T-helper 2 cell treated with Interferon-gamma antibody and Interleukin-4, amounts not matched to agents 5 μg/mL and 100 μg/mL, for 36 hours (primary cell): ENCODE measurements at regions not wholly inside any gene's neighbourhood (a gene's known extent, or its start where the extent isn't known, plus 50 kb on each side); places are given as distances from the start of the nearest gene placed in this dataset.
"Not testable (repeated sequence)": the region's sequence is repeated elsewhere in the genome, so short reads cannot be mapped to it uniquely, and the experiment has no call there.

Source experiments
- DNase-seq: peaks from one replicate; pipeline ENCODE4 v3.0.0; 2021; ENCODE audit warnings: low spot score
- H3K27ac Mint-ChIP-seq: one replicate; pipeline ENCODE4 v1.8.0; 2021; ENCODE audit warnings: mild to moderate bottlenecking, mixed read lengths
- H3K27me3 Mint-ChIP-seq: one replicate; pipeline ENCODE4 v1.8.0; 2021; ENCODE audit warnings: low read depth, mixed read lengths
- H3K36me3 Mint-ChIP-seq: one replicate; pipeline ENCODE4 v1.8.0; 2021; ENCODE audit warnings: low read depth, mixed read lengths
- H3K4me1 Mint-ChIP-seq: one replicate; pipeline ENCODE4 v1.8.0; 2021; ENCODE audit warnings: low read depth, mixed read lengths
- H3K4me3 Mint-ChIP-seq: one replicate; pipeline ENCODE4 v1.8.0; 2022; ENCODE audit warnings: mild to moderate bottlenecking, moderate library complexity, mixed read lengths
- H3K9me3 Mint-ChIP-seq: one replicate; pipeline ENCODE4 v1.8.0; 2021; ENCODE audit warnings: mixed read lengths

DNA sequence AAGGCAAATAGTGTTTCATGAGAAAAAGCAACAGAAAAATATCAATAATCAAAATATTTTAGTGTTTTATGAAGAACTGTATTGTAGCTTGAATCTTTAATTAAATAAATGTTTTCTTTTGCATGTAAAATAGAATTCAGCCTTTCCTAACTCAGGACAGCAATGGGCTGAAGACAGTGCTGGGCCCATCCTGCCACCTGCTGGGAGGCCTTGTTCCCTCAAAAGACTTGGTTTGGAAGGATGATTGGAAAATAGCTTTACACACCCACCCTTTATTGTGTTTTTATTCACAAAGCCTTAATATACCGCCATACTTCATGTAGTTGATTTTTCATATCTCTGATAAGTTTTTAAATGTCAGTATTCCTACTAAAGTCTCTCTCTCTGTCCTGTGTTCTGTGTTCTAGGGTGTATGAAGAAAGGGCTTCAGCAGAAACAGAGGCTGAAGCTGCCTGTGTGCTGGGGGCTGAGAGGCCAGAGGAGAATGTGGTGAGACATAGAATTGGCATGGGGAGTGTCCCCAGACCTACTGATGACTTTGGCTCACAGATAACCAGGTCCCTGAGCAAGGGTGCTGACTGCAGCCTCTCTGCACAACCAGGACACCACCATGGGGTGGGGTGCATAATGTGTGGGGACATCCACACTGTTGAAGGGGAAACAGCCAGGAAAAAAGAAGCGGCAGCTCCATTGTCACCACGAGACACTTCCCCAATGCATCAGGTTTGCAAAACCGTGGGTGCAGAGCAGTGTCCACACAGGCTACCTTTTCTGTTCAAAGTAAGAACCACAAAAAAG lies 286.0 kb upstream of the WSB1 start:
- H3K27ac Mint-ChIP-seq, H3K4me3 Mint-ChIP-seq, H3K27me3 Mint-ChIP-seq, H3K4me1 Mint-ChIP-seq, DNase-seq, H3K36me3 Mint-ChIP-seq: not testable (repeated sequence)
- peaks cover 11% of the 10 kb centered on the region for H3K9me3 Mint-ChIP-seq

DNA sequence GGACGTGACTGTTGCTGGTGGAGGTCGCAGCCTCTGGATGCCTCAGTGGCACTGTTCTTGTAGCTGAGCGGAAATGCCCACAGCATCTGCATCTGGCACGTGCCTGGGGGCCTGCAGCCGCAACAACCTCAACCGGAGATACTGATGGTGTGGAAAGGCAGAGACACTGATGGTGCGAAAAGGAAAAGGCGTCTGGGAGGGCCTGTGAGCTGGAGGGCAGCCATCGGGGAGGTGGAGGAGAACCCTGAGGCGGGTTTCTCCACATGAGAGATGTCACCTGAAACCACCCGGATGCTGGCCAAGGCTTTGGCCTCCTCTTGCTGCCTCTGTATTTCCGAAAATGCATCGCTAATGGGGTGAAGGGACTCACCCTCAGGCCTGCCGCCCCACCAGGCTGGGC lies 284.8 kb upstream of the WSB1 start:
- no peak overlapping the region for H3K27ac Mint-ChIP-seq
- H3K9me3 Mint-ChIP-seq = peaks cover 11% of the 10 kb centered on the region
- DNase-seq = no peak
- H3K4me3 Mint-ChIP-seq = no peak overlapping the region
- no peaks in the 10 kb centered on the region for H3K36me3 Mint-ChIP-seq
- H3K4me1 Mint-ChIP-seq = no peaks in the 10 kb centered on the region
- no peaks in the 10 kb centered on the region for H3K27me3 Mint-ChIP-seq

DNA sequence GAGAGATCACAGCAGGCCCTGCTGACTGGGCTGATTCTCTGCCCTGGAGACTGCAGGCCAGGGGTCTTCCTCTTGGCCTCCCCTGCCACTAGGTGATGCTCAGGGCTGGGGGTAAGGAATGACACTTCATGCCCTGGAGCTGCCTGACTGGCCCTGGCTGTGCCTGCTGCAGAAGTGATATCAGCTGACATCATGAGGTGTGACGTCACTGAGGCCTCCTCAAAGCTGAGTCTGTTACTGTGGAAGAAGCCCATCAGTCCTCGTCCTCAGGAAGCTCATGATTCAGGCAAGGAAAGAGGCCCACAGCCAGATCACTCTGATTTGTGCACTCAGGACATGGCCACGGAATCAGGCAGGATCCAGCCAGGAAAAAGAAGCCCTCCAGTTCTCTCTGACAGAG lies 283.8 kb upstream of the WSB1 start:
- H3K9me3 Mint-ChIP-seq = peaks cover 11% of the 10 kb centered on the region

DNA sequence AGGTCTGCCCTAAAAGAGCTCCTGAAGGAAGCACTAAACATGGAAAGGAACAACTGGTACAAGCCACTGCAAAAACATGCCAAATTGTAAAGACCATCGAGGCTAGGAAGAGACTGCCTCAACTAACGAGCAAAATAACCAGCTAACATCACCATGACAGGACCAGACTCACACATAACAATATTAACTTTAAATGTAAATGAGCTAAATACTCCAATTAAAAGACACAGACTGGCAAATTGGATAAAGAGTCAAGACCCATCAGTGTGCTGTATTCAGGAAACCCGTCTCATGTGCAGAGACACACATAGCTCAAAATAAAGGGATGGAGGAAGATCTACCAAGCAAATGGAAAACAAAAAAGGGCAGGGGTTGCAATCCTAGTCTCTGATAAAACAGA lies 263.4 kb upstream of the WSB1 start:
- H3K36me3 Mint-ChIP-seq, DNase-seq, H3K27ac Mint-ChIP-seq, H3K27me3 Mint-ChIP-seq, H3K4me3 Mint-ChIP-seq, H3K4me1 Mint-ChIP-seq: not testable (repeated sequence)
- peaks cover 16% of the 10 kb centered on the region for H3K9me3 Mint-ChIP-seq

More for the DNA sequence above, 283.8 kb upstream of the WSB1 start:
- H3K4me1 Mint-ChIP-seq, H3K27ac Mint-ChIP-seq, DNase-seq, H3K27me3 Mint-ChIP-seq, H3K4me3 Mint-ChIP-seq, H3K36me3 Mint-ChIP-seq: not testable (repeated sequence)

DNA sequence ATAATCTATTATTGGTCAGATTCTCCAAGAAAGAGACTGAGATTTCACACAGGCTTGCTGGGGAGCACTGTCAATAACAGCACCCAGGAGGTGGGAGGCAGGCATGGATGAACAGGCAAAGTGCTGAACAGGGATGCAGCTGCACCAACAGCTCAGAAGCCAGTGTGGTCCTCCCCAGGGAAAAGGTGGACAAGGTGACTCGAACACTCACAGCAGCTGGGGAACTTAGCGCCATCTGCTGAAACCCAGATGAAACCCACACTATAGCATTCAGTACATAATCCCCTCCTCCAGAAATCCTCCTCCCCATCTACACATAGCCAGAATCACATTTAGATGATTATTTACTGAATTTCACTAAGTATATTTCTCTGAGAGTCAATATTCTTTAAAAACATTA lies 255.2 kb upstream of the WSB1 start:
- Mint-ChIP-seq H3K4me3 (no peak overlapping the region), H3K4me1 (no peaks in the 10 kb centered on the region), H3K27me3 (no peaks in the 10 kb centered on the region), H3K27ac (no peak overlapping the region), H3K9me3 (peaks cover 6% of the 10 kb centered on the region), H3K36me3 (no peaks in the 10 kb centered on the region)
- no peak for DNase-seq

DNA sequence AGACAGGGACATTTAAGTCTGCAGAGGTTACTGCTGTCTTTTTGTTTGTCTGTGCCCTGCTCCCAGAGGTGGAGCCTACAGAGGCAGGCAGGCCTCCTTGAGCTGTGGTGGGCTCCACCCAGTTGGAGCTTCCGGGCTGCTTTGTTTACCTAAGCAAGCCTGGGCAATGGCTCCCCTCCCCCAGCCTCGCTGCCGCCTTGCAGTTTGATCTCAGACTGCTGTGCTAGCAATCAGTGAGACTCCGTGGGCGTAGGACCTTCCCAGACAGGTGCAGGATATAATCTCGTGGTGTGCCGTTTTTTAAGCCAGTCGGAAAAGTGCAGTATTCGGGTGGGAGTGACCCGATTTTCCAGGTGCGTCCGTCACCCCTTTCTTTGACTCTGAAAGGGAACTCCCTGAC lies 248.9 kb upstream of the WSB1 start:
- H3K36me3 Mint-ChIP-seq, H3K27me3 Mint-ChIP-seq, DNase-seq, H3K27ac Mint-ChIP-seq, H3K9me3 Mint-ChIP-seq, H3K4me1 Mint-ChIP-seq, H3K4me3 Mint-ChIP-seq: not testable (repeated sequence)

DNA sequence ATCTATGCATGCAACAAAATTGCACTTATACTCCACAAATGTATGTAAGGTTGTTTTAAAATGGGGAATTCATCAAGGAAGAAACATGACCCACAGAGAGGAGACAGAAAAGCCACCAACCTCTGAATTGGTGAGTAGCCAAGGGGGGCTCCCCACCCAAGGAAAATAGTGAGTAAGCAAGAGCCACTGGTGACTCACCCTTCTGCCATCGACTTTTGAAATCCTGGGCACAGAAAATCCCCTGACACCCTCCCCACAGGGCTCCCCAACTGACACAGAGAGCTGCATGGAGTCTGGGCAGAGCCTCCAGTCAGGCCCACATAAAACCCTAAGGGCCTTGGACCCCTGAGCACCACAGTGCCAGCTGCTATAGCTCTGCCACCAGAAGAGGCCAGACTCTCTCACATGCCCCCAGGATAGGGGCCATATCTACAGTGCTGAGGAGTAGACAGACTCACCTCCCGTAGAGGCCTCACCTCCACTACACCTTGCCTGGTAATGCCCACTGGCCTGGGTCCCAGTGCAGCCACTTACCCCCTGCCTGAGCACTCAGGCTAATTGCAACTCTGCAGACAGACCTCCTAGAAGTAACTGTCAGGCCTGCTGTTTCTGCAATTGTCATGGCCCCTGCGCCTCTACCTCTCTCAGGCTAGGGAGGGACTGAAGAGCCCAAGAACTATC lies 244.7 kb upstream of the WSB1 start:
- no peaks in the 10 kb centered on the region for H3K4me1 Mint-ChIP-seq
- H3K27ac Mint-ChIP-seq = no peak overlapping the region
- peak; percentile 5 for DNase-seq
- peaks cover 26% of the 10 kb centered on the region for H3K9me3 Mint-ChIP-seq
- no peaks in the 10 kb centered on the region for H3K27me3 Mint-ChIP-seq
- H3K4me3 Mint-ChIP-seq = no peak overlapping the region
- H3K36me3 Mint-ChIP-seq = no peaks in the 10 kb centered on the region

DNA sequence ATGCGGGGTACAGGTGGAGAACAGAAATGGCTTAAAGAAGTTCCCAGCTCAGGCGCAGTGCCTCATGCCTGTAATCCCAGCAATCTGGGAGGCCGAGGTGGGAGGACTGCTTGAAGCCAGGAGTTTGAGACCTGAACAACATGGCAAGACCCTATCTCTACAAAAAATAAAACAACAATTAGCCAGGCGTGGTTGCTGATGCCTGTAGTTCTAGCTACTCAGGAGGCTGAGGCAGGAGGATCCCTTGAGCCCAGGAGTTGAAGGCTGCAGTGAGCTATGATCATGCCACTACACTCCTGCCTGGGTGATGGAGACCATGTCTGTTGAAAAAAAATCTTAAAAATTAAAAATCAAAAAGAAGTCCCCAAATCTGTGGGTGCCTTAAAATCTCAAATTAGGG lies 228.3 kb upstream of the WSB1 start:
- peaks cover 5% of the 10 kb centered on the region for H3K9me3 Mint-ChIP-seq
- H3K27me3 Mint-ChIP-seq = no peaks in the 10 kb centered on the region
- DNase-seq = no peak
- no peak overlapping the region for H3K4me3 Mint-ChIP-seq
- H3K4me1 Mint-ChIP-seq = no peaks in the 10 kb centered on the region
- no peak overlapping the region for H3K27ac Mint-ChIP-seq
- H3K36me3 Mint-ChIP-seq = no peaks in the 10 kb centered on the region

DNA sequence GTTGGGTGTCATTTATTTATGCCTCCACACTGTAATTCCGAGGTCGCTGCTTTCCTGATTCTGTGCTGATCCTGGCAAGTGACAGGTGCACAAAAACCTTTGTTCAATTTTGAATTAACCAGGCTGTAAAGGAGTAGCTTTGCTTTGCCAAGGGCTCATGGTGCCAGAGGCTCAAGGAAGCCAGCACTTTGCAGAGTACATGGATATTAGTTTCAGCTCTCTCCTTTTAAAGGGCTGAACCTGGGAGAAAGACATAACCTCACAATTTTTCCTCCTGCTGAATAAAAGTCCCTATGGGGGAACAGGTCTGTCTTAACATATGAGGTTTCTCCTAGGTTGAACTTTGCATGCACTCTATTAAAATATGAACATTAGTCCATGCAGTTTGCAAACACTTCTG lies 227.6 kb upstream of the WSB1 start:
- DNase-seq = no peak
- H3K27me3 Mint-ChIP-seq = no peaks in the 10 kb centered on the region
- no peak overlapping the region for H3K27ac Mint-ChIP-seq
- no peaks in the 10 kb centered on the region for H3K36me3 Mint-ChIP-seq
- no peaks in the 10 kb centered on the region for H3K4me1 Mint-ChIP-seq
- H3K4me3 Mint-ChIP-seq = no peak overlapping the region
- H3K9me3 Mint-ChIP-seq = peaks cover 5% of the 10 kb centered on the region

DNA sequence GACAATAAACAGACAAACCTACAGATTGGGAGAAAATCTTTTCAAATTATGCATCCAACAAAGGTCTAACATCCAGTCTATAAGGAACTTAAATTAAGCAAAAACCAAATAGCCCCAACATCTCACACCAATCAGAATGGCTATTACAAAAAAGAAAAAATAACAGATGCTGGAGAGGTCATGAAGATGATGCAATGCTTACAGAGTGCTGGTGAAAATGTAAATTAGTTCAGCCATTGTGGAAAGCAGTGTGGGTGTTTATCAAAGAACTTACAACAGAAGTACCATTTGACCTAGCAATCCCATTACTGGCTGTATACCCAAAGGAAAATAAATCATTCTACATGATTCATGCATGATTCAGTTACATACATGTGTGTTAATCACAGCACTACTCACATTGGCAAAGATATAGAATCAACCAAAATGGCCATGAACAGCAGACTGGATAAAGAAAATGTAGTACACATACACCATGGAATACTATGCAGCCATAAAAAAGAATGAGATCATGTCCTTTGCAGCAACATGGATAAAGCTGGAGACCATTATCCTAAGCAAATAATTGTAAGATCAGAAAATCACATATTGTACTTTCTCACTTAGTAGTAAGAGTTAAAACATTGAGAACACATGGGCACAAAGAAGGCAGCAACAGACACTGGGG lies 223.9 kb upstream of the WSB1 start:
- H3K36me3 Mint-ChIP-seq = no peaks in the 10 kb centered on the region
- H3K4me3 Mint-ChIP-seq = no peak overlapping the region
- no peaks in the 10 kb centered on the region for H3K27me3 Mint-ChIP-seq
- H3K27ac Mint-ChIP-seq = no peak overlapping the region
- no peaks in the 10 kb centered on the region for H3K9me3 Mint-ChIP-seq
- no peaks in the 10 kb centered on the region for H3K4me1 Mint-ChIP-seq
- no peak for DNase-seq

DNA sequence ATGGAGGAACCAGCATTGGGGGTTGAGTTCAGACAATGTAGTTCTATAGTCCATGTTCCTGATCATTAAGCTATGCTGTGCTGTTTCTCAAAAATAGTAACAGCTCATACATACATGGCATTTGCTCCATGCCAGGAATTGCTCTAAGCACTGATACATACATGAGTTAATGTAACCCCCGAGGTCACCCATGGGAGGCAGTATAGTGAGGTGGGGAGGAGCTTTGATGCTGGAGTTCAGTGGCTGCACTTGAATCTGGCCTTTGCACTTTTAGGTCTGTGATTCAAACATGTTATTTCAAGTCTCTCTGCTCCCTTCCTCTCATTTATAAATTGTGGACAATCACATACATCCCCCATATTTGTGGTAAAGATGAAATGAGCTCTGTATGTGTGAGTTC lies 223.1 kb upstream of the WSB1 start:
- Mint-ChIP-seq H3K27me3 (no peaks in the 10 kb centered on the region), H3K4me3 (no peak overlapping the region), H3K9me3 (no peaks in the 10 kb centered on the region), H3K36me3 (no peaks in the 10 kb centered on the region), H3K4me1 (no peaks in the 10 kb centered on the region), H3K27ac (no peak overlapping the region)
- no peak for DNase-seq

DNA sequence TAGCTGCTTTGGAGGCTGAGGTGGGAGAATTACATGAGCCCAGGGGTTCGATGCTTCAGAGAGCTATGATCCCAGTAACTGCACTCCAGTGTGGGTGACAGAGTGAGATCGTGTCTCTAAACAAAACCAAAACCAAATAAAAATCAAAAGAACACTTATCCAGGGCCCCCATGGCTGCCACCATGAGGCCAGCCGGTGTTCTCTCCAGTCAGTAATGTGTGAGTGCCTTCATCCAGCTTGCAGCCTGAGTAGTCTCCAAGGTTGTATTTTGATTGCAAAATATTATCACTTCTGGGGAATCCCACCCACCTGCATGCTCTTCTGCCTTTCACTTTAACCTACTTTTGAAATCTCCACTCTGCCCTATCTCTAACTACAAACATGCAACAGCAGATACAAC lies 221.0 kb upstream of the WSB1 start:
- Mint-ChIP-seq H3K27ac (no peak overlapping the region), H3K9me3 (no peaks in the 10 kb centered on the region), H3K36me3 (no peaks in the 10 kb centered on the region), H3K4me3 (no peak overlapping the region), H3K27me3 (no peaks in the 10 kb centered on the region), H3K4me1 (no peaks in the 10 kb centered on the region)
- DNase-seq = no peak

DNA sequence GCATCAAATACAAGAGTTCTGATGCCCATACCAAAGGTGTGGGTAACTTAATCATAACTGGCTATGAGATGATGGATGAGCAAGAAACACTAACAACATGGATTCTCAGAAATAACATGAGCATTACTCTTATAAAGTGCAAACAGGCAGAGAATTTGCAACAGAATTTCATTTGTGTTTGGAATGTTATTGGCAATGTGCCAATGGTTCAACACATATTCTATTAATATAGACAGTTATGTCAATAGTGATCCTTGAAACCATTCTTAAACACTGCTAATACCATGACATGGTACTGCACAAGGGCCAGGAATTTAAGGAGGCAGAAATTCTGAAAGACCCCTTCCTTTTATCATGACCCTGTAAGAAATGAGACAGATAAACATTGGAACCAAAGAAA lies 217.1 kb upstream of the WSB1 start:
- Mint-ChIP-seq H3K27me3 (no peaks in the 10 kb centered on the region), H3K27ac (no peak overlapping the region), H3K4me3 (no peak overlapping the region), H3K4me1 (no peaks in the 10 kb centered on the region), H3K9me3 (no peaks in the 10 kb centered on the region), H3K36me3 (no peaks in the 10 kb centered on the region)
- no peak for DNase-seq

DNA sequence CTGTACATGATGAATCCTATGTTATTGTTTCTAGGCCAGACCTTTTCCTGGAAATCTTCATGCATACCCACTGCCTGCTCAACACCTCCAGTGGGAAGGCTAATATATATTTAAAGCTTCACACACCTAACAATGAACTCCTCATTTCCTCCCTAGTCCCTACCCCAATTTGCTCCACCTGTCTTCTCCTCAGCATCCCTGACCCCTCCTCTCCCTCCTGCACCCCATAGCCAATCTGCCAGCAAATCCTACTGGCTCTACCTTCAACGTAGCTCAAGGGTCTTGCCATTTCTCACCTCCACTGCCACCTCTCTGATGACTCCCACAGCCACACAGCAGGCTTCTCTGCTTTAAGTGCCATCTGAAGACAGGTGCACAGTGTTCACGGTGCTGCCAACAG lies 215.6 kb upstream of the WSB1 start:
- Mint-ChIP-seq H3K36me3 (no peaks in the 10 kb centered on the region), H3K9me3 (no peaks in the 10 kb centered on the region), H3K4me1 (no peaks in the 10 kb centered on the region), H3K4me3 (no peak overlapping the region), H3K27ac (no peak overlapping the region), H3K27me3 (no peaks in the 10 kb centered on the region)
- DNase-seq = no peak
